ENCODE measurements at regions not wholly inside any gene's neighbourhood (a gene's known extent, or its start where the extent isn't known, plus 50 kb on each side); places are given as distances from the start of the nearest gene placed in this dataset.

DNA sequence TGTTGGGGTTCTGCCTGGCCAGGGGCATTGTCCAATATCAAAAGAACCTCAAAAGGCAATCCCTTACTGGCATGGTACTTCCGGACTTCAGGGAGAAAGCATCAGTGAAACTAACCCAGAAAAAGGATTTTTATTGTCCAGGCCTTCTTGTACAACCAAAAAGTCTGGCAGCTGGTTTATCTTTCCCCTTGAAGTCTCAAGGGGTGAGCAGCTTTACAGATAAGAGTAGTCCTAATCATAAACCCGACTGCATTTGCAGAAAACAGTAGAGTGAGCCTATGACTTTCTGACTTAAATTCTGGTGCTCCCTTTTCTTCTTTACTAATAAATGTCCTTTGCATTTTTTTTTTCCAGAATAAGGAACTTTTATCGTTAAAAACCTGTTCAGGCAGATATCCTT is 104.0 kb upstream of the CHRM3 start (continued):
- TF ChIP-seq SMAD1 (CRISPR knock-in tag; IDR thresholded peaks at IDR 0.05; ENCODE audit: borderline replicate concordance, low read depth), result no peak
- TF ChIP-seq, protein P1, sequence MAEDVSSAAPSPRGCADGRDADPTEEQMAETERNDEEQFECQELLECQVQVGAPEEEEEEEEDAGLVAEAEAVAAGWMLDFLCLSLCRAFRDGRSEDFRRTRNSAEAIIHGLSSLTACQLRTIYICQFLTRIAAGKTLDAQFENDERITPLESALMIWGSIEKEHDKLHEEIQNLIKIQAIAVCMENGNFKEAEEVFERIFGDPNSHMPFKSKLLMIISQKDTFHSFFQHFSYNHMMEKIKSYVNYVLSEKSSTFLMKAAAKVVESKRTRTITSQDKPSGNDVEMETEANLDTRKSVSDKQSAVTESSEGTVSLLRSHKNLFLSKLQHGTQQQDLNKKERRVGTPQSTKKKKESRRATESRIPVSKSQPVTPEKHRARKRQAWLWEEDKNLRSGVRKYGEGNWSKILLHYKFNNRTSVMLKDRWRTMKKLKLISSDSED (CRISPR knock-in tag; IDR thresholded peaks at IDR 0.05), result no peak
- TF ChIP-seq, protein P2, sequence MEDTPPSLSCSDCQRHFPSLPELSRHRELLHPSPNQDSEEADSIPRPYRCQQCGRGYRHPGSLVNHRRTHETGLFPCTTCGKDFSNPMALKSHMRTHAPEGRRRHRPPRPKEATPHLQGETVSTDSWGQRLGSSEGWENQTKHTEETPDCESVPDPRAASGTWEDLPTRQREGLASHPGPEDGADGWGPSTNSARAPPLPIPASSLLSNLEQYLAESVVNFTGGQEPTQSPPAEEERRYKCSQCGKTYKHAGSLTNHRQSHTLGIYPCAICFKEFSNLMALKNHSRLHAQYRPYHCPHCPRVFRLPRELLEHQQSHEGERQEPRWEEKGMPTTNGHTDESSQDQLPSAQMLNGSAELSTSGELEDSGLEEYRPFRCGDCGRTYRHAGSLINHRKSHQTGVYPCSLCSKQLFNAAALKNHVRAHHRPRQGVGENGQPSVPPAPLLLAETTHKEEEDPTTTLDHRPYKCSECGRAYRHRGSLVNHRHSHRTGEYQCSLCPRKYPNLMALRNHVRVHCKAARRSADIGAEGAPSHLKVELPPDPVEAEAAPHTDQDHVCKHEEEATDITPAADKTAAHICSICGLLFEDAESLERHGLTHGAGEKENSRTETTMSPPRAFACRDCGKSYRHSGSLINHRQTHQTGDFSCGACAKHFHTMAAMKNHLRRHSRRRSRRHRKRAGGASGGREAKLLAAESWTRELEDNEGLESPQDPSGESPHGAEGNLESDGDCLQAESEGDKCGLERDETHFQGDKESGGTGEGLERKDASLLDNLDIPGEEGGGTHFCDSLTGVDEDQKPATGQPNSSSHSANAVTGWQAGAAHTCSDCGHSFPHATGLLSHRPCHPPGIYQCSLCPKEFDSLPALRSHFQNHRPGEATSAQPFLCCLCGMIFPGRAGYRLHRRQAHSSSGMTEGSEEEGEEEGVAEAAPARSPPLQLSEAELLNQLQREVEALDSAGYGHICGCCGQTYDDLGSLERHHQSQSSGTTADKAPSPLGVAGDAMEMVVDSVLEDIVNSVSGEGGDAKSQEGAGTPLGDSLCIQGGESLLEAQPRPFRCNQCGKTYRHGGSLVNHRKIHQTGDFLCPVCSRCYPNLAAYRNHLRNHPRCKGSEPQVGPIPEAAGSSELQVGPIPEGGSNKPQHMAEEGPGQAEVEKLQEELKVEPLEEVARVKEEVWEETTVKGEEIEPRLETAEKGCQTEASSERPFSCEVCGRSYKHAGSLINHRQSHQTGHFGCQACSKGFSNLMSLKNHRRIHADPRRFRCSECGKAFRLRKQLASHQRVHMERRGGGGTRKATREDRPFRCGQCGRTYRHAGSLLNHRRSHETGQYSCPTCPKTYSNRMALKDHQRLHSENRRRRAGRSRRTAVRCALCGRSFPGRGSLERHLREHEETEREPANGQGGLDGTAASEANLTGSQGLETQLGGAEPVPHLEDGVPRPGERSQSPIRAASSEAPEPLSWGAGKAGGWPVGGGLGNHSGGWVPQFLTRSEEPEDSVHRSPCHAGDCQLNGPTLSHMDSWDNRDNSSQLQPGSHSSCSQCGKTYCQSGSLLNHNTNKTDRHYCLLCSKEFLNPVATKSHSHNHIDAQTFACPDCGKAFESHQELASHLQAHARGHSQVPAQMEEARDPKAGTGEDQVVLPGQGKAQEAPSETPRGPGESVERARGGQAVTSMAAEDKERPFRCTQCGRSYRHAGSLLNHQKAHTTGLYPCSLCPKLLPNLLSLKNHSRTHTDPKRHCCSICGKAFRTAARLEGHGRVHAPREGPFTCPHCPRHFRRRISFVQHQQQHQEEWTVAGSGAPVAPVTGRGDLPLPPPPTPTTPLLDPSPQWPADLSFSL (CRISPR knock-in tag; IDR thresholded peaks at IDR 0.05), result no peak
- TF ChIP-seq, protein P3, sequence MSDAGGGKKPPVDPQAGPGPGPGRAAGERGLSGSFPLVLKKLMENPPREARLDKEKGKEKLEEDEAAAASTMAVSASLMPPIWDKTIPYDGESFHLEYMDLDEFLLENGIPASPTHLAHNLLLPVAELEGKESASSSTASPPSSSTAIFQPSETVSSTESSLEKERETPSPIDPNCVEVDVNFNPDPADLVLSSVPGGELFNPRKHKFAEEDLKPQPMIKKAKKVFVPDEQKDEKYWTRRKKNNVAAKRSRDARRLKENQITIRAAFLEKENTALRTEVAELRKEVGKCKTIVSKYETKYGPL (CRISPR knock-in tag; IDR thresholded peaks at IDR 0.05), result no peak
- TF ChIP-seq POGZ (CRISPR knock-in tag; IDR thresholded peaks at IDR 0.05), result no peak
- no peak for TF ChIP-seq FOSL2 (CRISPR knock-in tag; IDR thresholded peaks at IDR 0.05)
- no peak for TF ChIP-seq ZNF878 (CRISPR knock-in tag; IDR thresholded peaks at IDR 0.05)
